GM12878 (cell line): ENCODE measurements at regions not wholly inside any gene's neighbourhood (a gene's known extent, or its start where the extent isn't known, plus 50 kb on each side); places are given as distances from the start of the nearest gene placed in this dataset.

Source experiments
- EP300 ChIP-seq, 2 experiments: fragments of 150-350 bp in 1 of 2; IDR thresholded peaks; 2 replicates each; pipeline ENCODE4 v1.6.1; 2011 to 2012; ENCODE audit warnings: low read depth in 2 of 2, low read length in 2 of 2, borderline replicate concordance in 1 of 2, improper control_type of control experiment in 1 of 2, inconsistent platforms in 1 of 2; ENCODE audit not compliant: control insufficient read depth in 1 of 2
- HDAC6 ChIP-seq: fragments of 200-600 bp; sonication (generic); IDR thresholded peaks from one replicate; pipeline ENCODE4 v1.8.0; 2017; ENCODE audit warnings: antibody characterized with exemption; ENCODE audit not compliant: unreplicated experiment
- NR2C1 ChIP-seq: fragments of 450-650 bp; IDR thresholded peaks from 2 replicates; pipeline ENCODE4 v1.6.1; 2017; ENCODE audit warnings: antibody characterized with exemption, mild to moderate bottlenecking, moderate library complexity
- POLR2A ChIP-seq: IDR thresholded peaks from 2 replicates; pipeline ENCODE4 v1.6.1; 2011; ENCODE audit warnings: low read depth, mild to moderate bottlenecking, low read length
- TF ChIP-seq, protein P1 (sequence below): IDR thresholded peaks from 2 replicates; pipeline ENCODE4 v1.6.1; 2012; ENCODE audit warnings: low read depth, low read length, improper control_type of control experiment
- TF ChIP-seq, protein P2 (sequence below): IDR thresholded peaks from 2 replicates; pipeline ENCODE4 v1.6.1; 2011; ENCODE audit warnings: low read depth, low read length, improper control_type of control experiment, borderline replicate concordance
- TF ChIP-seq, protein P3 (sequence below), 3 experiments: IDR thresholded peaks in 2 of 3; conservative IDR thresholded peaks in 1 of 3; 2 replicates each; pipeline ENCODE4 v1.5.1; 2011; ENCODE audit warnings: low read depth in 3 of 3, low read length in 3 of 3, mild to moderate bottlenecking in 3 of 3, control low read depth in 2 of 3, moderate library complexity in 2 of 3, inconsistent platforms in 1 of 3, mixed read lengths in 1 of 3; ENCODE audit not compliant: control insufficient read depth in 2 of 3, insufficient read depth in 1 of 3; ENCODE audit errors: extremely low read depth in 1 of 3

DNA sequence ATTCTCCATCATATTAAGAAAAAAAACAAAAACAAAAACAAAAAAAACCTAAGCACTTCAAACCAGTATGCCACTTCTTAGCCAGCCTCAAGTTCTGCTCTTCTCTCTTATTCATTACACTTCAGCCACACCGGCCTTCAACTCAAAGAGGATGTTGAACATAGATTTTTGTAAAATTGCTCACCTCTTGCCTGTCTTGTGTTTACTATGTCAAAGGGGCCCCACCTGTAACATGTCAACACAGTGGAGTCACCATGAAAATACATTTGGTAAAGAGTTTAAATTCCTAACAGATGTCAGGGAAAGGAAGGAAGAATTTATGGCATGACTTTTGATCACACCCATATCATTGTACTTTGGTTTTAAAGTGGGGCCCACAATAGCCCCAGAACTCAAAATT is 121.1 kb upstream of the GHR start:
- TF ChIP-seq, protein P1, sequence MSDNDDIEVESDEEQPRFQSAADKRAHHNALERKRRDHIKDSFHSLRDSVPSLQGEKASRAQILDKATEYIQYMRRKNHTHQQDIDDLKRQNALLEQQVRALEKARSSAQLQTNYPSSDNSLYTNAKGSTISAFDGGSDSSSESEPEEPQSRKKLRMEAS = no peak
- TF ChIP-seq EP300 (IDR thresholded peaks at IDR 0.05; ENCODE audit: borderline replicate concordance in 1 of 2, control insufficient read depth in 1 of 2, low read depth in 2 of 2, low read length in 2 of 2) = no peak
- TF ChIP-seq POLR2A = no peak
- TF ChIP-seq NR2C1 = no peak
- TF ChIP-seq, protein P2, sequence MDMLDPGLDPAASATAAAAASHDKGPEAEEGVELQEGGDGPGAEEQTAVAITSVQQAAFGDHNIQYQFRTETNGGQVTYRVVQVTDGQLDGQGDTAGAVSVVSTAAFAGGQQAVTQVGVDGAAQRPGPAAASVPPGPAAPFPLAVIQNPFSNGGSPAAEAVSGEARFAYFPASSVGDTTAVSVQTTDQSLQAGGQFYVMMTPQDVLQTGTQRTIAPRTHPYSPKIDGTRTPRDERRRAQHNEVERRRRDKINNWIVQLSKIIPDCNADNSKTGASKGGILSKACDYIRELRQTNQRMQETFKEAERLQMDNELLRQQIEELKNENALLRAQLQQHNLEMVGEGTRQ = no peak
- TF ChIP-seq HDAC6 = no peak
- TF ChIP-seq, protein P3, sequence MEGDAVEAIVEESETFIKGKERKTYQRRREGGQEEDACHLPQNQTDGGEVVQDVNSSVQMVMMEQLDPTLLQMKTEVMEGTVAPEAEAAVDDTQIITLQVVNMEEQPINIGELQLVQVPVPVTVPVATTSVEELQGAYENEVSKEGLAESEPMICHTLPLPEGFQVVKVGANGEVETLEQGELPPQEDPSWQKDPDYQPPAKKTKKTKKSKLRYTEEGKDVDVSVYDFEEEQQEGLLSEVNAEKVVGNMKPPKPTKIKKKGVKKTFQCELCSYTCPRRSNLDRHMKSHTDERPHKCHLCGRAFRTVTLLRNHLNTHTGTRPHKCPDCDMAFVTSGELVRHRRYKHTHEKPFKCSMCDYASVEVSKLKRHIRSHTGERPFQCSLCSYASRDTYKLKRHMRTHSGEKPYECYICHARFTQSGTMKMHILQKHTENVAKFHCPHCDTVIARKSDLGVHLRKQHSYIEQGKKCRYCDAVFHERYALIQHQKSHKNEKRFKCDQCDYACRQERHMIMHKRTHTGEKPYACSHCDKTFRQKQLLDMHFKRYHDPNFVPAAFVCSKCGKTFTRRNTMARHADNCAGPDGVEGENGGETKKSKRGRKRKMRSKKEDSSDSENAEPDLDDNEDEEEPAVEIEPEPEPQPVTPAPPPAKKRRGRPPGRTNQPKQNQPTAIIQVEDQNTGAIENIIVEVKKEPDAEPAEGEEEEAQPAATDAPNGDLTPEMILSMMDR (IDR thresholded peaks at IDR 0.05 in 2 of 3, conservative IDR thresholded peaks at IDR 0.05 in 1 of 3; ENCODE audit: control insufficient read depth in 2 of 3, extremely low read depth in 1 of 3, insufficient read depth in 1 of 3, low read depth in 3 of 3, low read length in 3 of 3) = no peak
